ENCODE measurements at regions not wholly inside any gene's neighbourhood (a gene's known extent, or its start where the extent isn't known, plus 50 kb on each side); places are given as distances from the start of the nearest gene placed in this dataset.

- CTCF ChIA-PET, result interaction anchor here (0.6 to 2.8 kb wide), 14 partner anchors 10 to 794 kb away, joined by 3 to 58 read pairs (median 4); no protein-coding TSS in a partner anchor
- Histone ChIP-seq H3K4me3 (replicated peaks in 1 of 2; ENCODE audit: low read depth in 1 of 2, low read length in 2 of 2) (no peak overlapping the region), H3K36me3 (ENCODE audit: control insufficient read depth in 1 of 2, insufficient read depth in 2 of 2, low read length in 2 of 2) (no peaks in the 10 kb centered on the region), H3K9ac (ENCODE audit: low read length) (no peak overlapping the region), H4K20me1 (ENCODE audit: insufficient read depth) (no peaks in the 10 kb centered on the region), H3K27me3 (ENCODE audit: insufficient read depth, low read length) (peaks cover 16% of the 10 kb centered on the region), H3K4me1 (ENCODE audit: control insufficient read depth in 1 of 2, insufficient read depth in 2 of 2, low read length in 2 of 2) (no peaks in the 10 kb centered on the region), H3K79me2 (ENCODE audit: insufficient read depth, low read length) (no peaks in the 10 kb centered on the region), H3K9me3 (ENCODE audit: control insufficient read depth in 1 of 2, insufficient read depth in 1 of 2, low read depth in 1 of 2, low read length in 2 of 2) (no peaks in the 10 kb centered on the region), H3K27ac (ENCODE audit: low read depth, low read length) (no peak overlapping the region), H3K4me2 (ENCODE audit: low read length) (no peak overlapping the region), H3K9me2 (ENCODE audit: insufficient read depth) (no peaks in the 10 kb centered on the region), H2AFZ (ENCODE audit: low read depth, low read length, poor library complexity, severe bottlenecking) (no peak overlapping the region)
- peak; percentile 50 for DNase-seq (ENCODE audit: low read depth, low spot score)
- POLR2A ChIA-PET, result interaction anchor here (1.5 kb wide), 1 partner anchor 484 kb away, joined by 5 read pairs; no protein-coding TSS in a partner anchor
- BruUV-seq (replicated peaks), result no TSS peak
- RAD21 ChIA-PET (ENCODE audit: low non-redundant PET in 1 of 2, low total read pairs in 2 of 2, uncharacterized antibody in 2 of 2, unreplicated experiment in 2 of 2), result interaction anchor here (1.3 to 1.9 kb wide), 2 partner anchors 484 kb away, joined by 12 to 15 read pairs; no protein-coding TSS in a partner anchor
- intact Hi-C loops (cut with micrococcal nuclease), result loop anchor here (1.0 to 5.0 kb wide), 3 partner anchors 484 to 794 kb away; no protein-coding TSS in a partner anchor
- peak; percentile 92 for ATAC-seq
- TF ChIP-seq CBX3 (IDR thresholded peaks at IDR 0.05; ENCODE audit: low read depth) (no peak), FOSL1 (IDR thresholded peaks at IDR 0.05; ENCODE audit: low read depth) (no peak), RAD21 (IDR thresholded peaks at IDR 0.05; ENCODE audit: low read depth) (peak; percentile 81), REST (IDR thresholded peaks at IDR 0.05; ENCODE audit: low read depth) (no peak)
- TF ChIP-seq, protein P1, sequence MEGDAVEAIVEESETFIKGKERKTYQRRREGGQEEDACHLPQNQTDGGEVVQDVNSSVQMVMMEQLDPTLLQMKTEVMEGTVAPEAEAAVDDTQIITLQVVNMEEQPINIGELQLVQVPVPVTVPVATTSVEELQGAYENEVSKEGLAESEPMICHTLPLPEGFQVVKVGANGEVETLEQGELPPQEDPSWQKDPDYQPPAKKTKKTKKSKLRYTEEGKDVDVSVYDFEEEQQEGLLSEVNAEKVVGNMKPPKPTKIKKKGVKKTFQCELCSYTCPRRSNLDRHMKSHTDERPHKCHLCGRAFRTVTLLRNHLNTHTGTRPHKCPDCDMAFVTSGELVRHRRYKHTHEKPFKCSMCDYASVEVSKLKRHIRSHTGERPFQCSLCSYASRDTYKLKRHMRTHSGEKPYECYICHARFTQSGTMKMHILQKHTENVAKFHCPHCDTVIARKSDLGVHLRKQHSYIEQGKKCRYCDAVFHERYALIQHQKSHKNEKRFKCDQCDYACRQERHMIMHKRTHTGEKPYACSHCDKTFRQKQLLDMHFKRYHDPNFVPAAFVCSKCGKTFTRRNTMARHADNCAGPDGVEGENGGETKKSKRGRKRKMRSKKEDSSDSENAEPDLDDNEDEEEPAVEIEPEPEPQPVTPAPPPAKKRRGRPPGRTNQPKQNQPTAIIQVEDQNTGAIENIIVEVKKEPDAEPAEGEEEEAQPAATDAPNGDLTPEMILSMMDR (IDR thresholded peaks at IDR 0.05 in 2 of 3, conservative IDR thresholded peaks at IDR 0.05 in 1 of 3; ENCODE audit: borderline replicate concordance in 1 of 3, insufficient read depth in 1 of 3, low read depth in 2 of 3, low read length in 2 of 3), result peak; percentile 55 to 77 (median 67); a peak in 5 of 6 replicates
Measured at GRCh38 chr1:60765204-60765603, 317.2 kb upstream of the NFIA start.

All from HCT116 (cell line).